Right lobe of liver (tissue), 4 donors: ENCODE measurements at regions not wholly inside any gene's neighbourhood (a gene's known extent, or its start where the extent isn't known, plus 50 kb on each side); places are given as distances from the start of the nearest gene placed in this dataset.

ENCODE experiments used
- POLR2A ChIP-seq: fragments of 450-650 bp; IDR thresholded peaks from one replicate; pipeline ENCODE4 v1.6.1; 2017; ENCODE audit warnings: antibody characterized with exemption, mild to moderate bottlenecking
- TF ChIP-seq, protein P1 (sequence below), 4 donors: fragments of 200-600 bp in 3 of 4; fragments of 450-650 bp in 1 of 4; IDR thresholded peaks; one replicate each; pipeline versions ENCODE4 v1.5.1 to v1.8.0; 2016 to 2022; ENCODE audit warnings: antibody characterized with exemption in 4 of 4, mild to moderate bottlenecking in 2 of 4
- donor health status: DM: no; HTN: no; CAD: no.
- donor health status: DM: no; HTN: no; CAD: no.
- donor health status: DM: no; HTN: yes; CAD: no.

GRCh38 chr4:117326091-117326490 is 240.7 kb upstream of the TRAM1L1 start:
- TF ChIP-seq POLR2A, result no peak
- TF ChIP-seq, protein P1, sequence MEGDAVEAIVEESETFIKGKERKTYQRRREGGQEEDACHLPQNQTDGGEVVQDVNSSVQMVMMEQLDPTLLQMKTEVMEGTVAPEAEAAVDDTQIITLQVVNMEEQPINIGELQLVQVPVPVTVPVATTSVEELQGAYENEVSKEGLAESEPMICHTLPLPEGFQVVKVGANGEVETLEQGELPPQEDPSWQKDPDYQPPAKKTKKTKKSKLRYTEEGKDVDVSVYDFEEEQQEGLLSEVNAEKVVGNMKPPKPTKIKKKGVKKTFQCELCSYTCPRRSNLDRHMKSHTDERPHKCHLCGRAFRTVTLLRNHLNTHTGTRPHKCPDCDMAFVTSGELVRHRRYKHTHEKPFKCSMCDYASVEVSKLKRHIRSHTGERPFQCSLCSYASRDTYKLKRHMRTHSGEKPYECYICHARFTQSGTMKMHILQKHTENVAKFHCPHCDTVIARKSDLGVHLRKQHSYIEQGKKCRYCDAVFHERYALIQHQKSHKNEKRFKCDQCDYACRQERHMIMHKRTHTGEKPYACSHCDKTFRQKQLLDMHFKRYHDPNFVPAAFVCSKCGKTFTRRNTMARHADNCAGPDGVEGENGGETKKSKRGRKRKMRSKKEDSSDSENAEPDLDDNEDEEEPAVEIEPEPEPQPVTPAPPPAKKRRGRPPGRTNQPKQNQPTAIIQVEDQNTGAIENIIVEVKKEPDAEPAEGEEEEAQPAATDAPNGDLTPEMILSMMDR (IDR thresholded peaks at IDR 0.05), result no peak
